Inferior parietal cortex (tissue), 1 donor: ENCODE measurements at regions not wholly inside any gene's neighbourhood (a gene's known extent, or its start where the extent isn't known, plus 50 kb on each side); places are given as distances from the start of the nearest gene placed in this dataset.
"Not testable (repeated sequence)": the region's sequence is repeated elsewhere in the genome, so short reads cannot be mapped to it uniquely, and the experiment has no call there.

ENCODE experiments used
- DNase-seq: peaks from one replicate; pipeline ENCODE4 v3.0.0-alpha.2; 2016; ENCODE audit errors: extremely low spot score

- no peak for DNase-seq
These were observed 417.6 kb downstream of the AASDHPPT start for GRCh38 chr11:106495046-106495445.

GRCh38 chr11:106496677-106497076 is 419.2 kb downstream of the AASDHPPT start:
- DNase-seq = no peak

GRCh38 chr11:106497321-106497720 is 419.9 kb downstream of the AASDHPPT start:
- DNase-seq = no peak

- DNase-seq = no peak
These were observed 420.4 kb downstream of the AASDHPPT start for GRCh38 chr11:106497822-106498221.

- no peak for DNase-seq
These were observed 426.4 kb downstream of the AASDHPPT start for GRCh38 chr11:106503901-106504300.

GRCh38 chr11:106507645-106508306 is 430.3 kb downstream of the AASDHPPT start:
- DNase-seq = no peak

- DNase-seq = no peak
These were observed 437.2 kb downstream of the AASDHPPT start for GRCh38 chr11:106514706-106515105.

- no peak for DNase-seq
These were observed 440.0 kb downstream of the AASDHPPT start for GRCh38 chr11:106517426-106517825.

GRCh38 chr11:106520146-106520912 is 442.9 kb downstream of the AASDHPPT start:
- no peak for DNase-seq

- no peak for DNase-seq
These were observed 443.5 kb downstream of the AASDHPPT start for GRCh38 chr11:106520920-106521319.

GRCh38 chr11:106523171-106523570 is 445.7 kb downstream of the AASDHPPT start:
- DNase-seq = no peak

GRCh38 chr11:106523921-106524320 is 446.5 kb downstream of the AASDHPPT start:
- no peak for DNase-seq

- peak; percentile 58 for DNase-seq
These were observed 447.0 kb downstream of the AASDHPPT start for GRCh38 chr11:106524436-106524835.

GRCh38 chr11:106531648-106532047 is 454.2 kb downstream of the AASDHPPT start:
- not testable (repeated sequence) for DNase-seq

GRCh38 chr11:106533046-106533445 is 455.6 kb downstream of the AASDHPPT start:
- no peak for DNase-seq

- no peak for DNase-seq
These were observed 462.5 kb downstream of the AASDHPPT start for GRCh38 chr11:106540001-106540400.

GRCh38 chr11:106548406-106548805 is 469.9 kb downstream of the GUCY1A2 start:
- no peak for DNase-seq

- no peak for DNase-seq
These were observed 466.3 kb downstream of the GUCY1A2 start for GRCh38 chr11:106551744-106552673.

- no peak for DNase-seq
These were observed 465.5 kb downstream of the GUCY1A2 start for GRCh38 chr11:106552694-106553203.

GRCh38 chr11:106553304-106553703 is 465.0 kb downstream of the GUCY1A2 start:
- no peak for DNase-seq

- not testable (repeated sequence) for DNase-seq
These were observed 462.6 kb downstream of the GUCY1A2 start for GRCh38 chr11:106555566-106556250.
